Right atrium auricular region (tissue), 2 donors: ENCODE measurements at regions not wholly inside any gene's neighbourhood (a gene's known extent, or its start where the extent isn't known, plus 50 kb on each side); places are given as distances from the start of the nearest gene placed in this dataset.
A peak's percentile ranks its signal among the peaks of the same experiment; 100 is the strongest.

Source experiments
- DNase-seq: peaks from one replicate; pipeline ENCODE4 v3.0.0-alpha.2; 2019; ENCODE audit warnings: low spot score
- H3K27ac ChIP-seq, 2 donors: fragments of 200-600 bp; sonication (generic); 1 replicate in 1 of 2; 2 replicates in 1 of 2; pipeline ENCODE4 v1.5.1; 2016 to 2019
- H3K27me3 ChIP-seq, 2 donors: fragments of 200-600 bp; sonication (generic); one replicate each; pipeline versions ENCODE4 v1.5.1 to v1.6.0; 2017 to 2019
- H3K36me3 ChIP-seq: fragments of 200-600 bp; sonication (generic); one replicate; pipeline ENCODE4 v1.5.1; 2016
- H3K4me1 ChIP-seq, 2 donors: fragments of 200-600 bp; sonication (generic); one replicate each; pipeline versions ENCODE4 v1.5.1 to v1.6.0; 2017 to 2019
- H3K4me3 ChIP-seq, 2 donors: fragments of 200-600 bp; sonication (generic); 1 replicate in 1 of 2; 2 replicates in 1 of 2; pipeline ENCODE4 v1.5.1; 2017 to 2019; ENCODE audit warnings: mild to moderate bottlenecking in 1 of 2, moderate library complexity in 1 of 2
- H3K9me3 ChIP-seq, 2 donors: fragments of 200-600 bp; sonication (generic); one replicate each; pipeline ENCODE4 v1.5.1; 2019
- CTCF ChIP-seq, 2 donors: fragments of 200-600 bp; sonication (generic); IDR thresholded peaks; one replicate each; pipeline ENCODE4 v1.5.1; 2019; ENCODE audit warnings: antibody characterized with exemption in 2 of 2

GRCh38 chr14:50020799-50021198, 95.6 kb downstream of the VCPKMT start:
- no peak for TF ChIP-seq CTCF (IDR thresholded peaks at IDR 0.05)
- Histone ChIP-seq H3K27me3 (no peaks in the 10 kb centered on the region), H3K27ac (no peak overlapping the region), H3K9me3 (peaks cover under 1 to 17% of the 10 kb centered on the region in 2 donors), H3K4me3 (no peak overlapping the region), H3K36me3 (no peaks in the 10 kb centered on the region), H3K4me1 (peaks cover 0 to 15% of the 10 kb centered on the region in 2 donors)
- no peak for DNase-seq

- DNase-seq: no peak
- no peak for TF ChIP-seq CTCF (IDR thresholded peaks at IDR 0.05)
- Histone ChIP-seq H3K36me3 (no peaks in the 10 kb centered on the region), H3K4me1 (peaks cover 0 to 15% of the 10 kb centered on the region in 2 donors), H3K27me3 (no peaks in the 10 kb centered on the region), H3K9me3 (peaks cover 4 to 21% of the 10 kb centered on the region in 2 donors), H3K27ac (no peak overlapping the region), H3K4me3 (no peak overlapping the region)
These were observed 94.9 kb downstream of the VCPKMT start for GRCh38 chr14:50021261-50022031.

- TF ChIP-seq CTCF (IDR thresholded peaks at IDR 0.05): no peak
- DNase-seq: no peak
- Histone ChIP-seq H3K4me1 (peaks cover 0 to 15% of the 10 kb centered on the region in 2 donors), H3K9me3 (peaks cover 4 to 21% of the 10 kb centered on the region in 2 donors), H3K4me3 (no peak overlapping the region), H3K36me3 (no peaks in the 10 kb centered on the region), H3K27ac (no peak overlapping the region), H3K27me3 (no peaks in the 10 kb centered on the region)
These were observed 93.7 kb downstream of the VCPKMT start for GRCh38 chr14:50022661-50023060.

GRCh38 chr14:50023671-50024490, 92.5 kb downstream of the VCPKMT start:
- H3K9me3 ChIP-seq: peaks cover 4 to 21% of the 10 kb centered on the region in 2 donors
- H3K27ac ChIP-seq: peak overlapping the region; percentile 46 to 62
- DNase-seq: no peak
- H3K36me3 ChIP-seq: no peaks in the 10 kb centered on the region
- H3K4me1 ChIP-seq: peaks cover 0 to 4% of the 10 kb centered on the region in 2 donors
- H3K4me3 ChIP-seq: no peak overlapping the region
- no peaks in the 10 kb centered on the region for H3K27me3 ChIP-seq
- no peak for TF ChIP-seq CTCF (IDR thresholded peaks at IDR 0.05)

GRCh38 chr14:50025073-50025472, 91.3 kb downstream of the VCPKMT start:
- DNase-seq: no peak
- no peak for TF ChIP-seq CTCF (IDR thresholded peaks at IDR 0.05)
- no peaks in the 10 kb centered on the region for H3K4me1 ChIP-seq
- no peak overlapping the region for H3K4me3 ChIP-seq
- H3K9me3 ChIP-seq: peaks cover 4 to 18% of the 10 kb centered on the region in 2 donors
- H3K36me3 ChIP-seq: no peaks in the 10 kb centered on the region
- no peak overlapping the region for H3K27ac ChIP-seq
- H3K27me3 ChIP-seq: no peaks in the 10 kb centered on the region
